GM19452 (cell line): ENCODE measurements at regions not wholly inside any gene's neighbourhood (a gene's known extent, or its start where the extent isn't known, plus 50 kb on each side); places are given as distances from the start of the nearest gene placed in this dataset.

Experiments
- ATAC-seq: cut with Tn5 transposase; IDR thresholded peaks from one replicate; pipeline ENCODE4 v1.9.1; 2021; ENCODE audit not compliant: unreplicated experiment

GRCh38 chr5:74295141-74295540 is 345.4 kb downstream of the ENC1 start:
- ATAC-seq: no peak

GRCh38 chr5:74294231-74294705 is 346.3 kb downstream of the ENC1 start:
- ATAC-seq: peak; percentile 60

- ATAC-seq: no peak
These were observed 347.3 kb downstream of the ENC1 start for GRCh38 chr5:74293182-74293581.

GRCh38 chr5:74290634-74291241 is 349.8 kb downstream of the ENC1 start:
- no peak for ATAC-seq

- ATAC-seq: no peak
These were observed 350.8 kb downstream of the ENC1 start for GRCh38 chr5:74289691-74290090.

GRCh38 chr5:74289238-74289637 is 351.3 kb downstream of the ENC1 start:
- ATAC-seq: no peak

GRCh38 chr5:74288448-74289108 is 351.9 kb downstream of the ENC1 start:
- ATAC-seq: no peak

GRCh38 chr5:74288038-74288437 is 352.5 kb downstream of the ENC1 start:
- no peak for ATAC-seq

- no peak for ATAC-seq
These were observed 353.5 kb downstream of the ENC1 start for GRCh38 chr5:74286734-74287695.

GRCh38 chr5:74285675-74286280 is 354.8 kb downstream of the ENC1 start:
- no peak for ATAC-seq

GRCh38 chr5:74282490-74282889 is 358.0 kb downstream of the ENC1 start:
- no peak for ATAC-seq

GRCh38 chr5:74281166-74281565 is 359.4 kb downstream of the ENC1 start:
- ATAC-seq: no peak

GRCh38 chr5:74280306-74280705 is 360.2 kb downstream of the ENC1 start:
- no peak for ATAC-seq

- ATAC-seq: no peak
These were observed 361.3 kb downstream of the ENC1 start for GRCh38 chr5:74279244-74279643.

GRCh38 chr5:74277418-74277817 is 363.1 kb downstream of the ENC1 start:
- no peak for ATAC-seq

GRCh38 chr5:74275171-74275992 is 365.1 kb downstream of the ENC1 start:
- ATAC-seq: no peak

GRCh38 chr5:74274326-74274725 is 366.2 kb downstream of the ENC1 start:
- ATAC-seq: no peak

- ATAC-seq: no peak
These were observed 367.6 kb downstream of the ENC1 start for GRCh38 chr5:74272831-74273451.

- no peak for ATAC-seq
These were observed 368.3 kb downstream of the ENC1 start for GRCh38 chr5:74272024-74272775.
